ENCODE measurements at regions not wholly inside any gene's neighbourhood (a gene's known extent, or its start where the extent isn't known, plus 50 kb on each side); places are given as distances from the start of the nearest gene placed in this dataset.
"Not testable (repeated sequence)": the region's sequence is repeated elsewhere in the genome, so short reads cannot be mapped to it uniquely, and the experiment has no call there.

GRCh38 chr9:1909322-1909721, 105.8 kb upstream of the SMARCA2 start:
- intact Hi-C loops (cut with DNase I) = no loop called here
- ATAC-seq (ENCODE audit: poor library complexity) = no peak
- no peak for DNase-seq

GRCh38 chr9:1910269-1910811, 104.8 kb upstream of the SMARCA2 start:
- ATAC-seq (ENCODE audit: poor library complexity) (no peak), DNase-seq (no peak)
- intact Hi-C loops (cut with DNase I) = no loop called here

- ATAC-seq (ENCODE audit: poor library complexity) = no peak
- intact Hi-C loops (cut with DNase I) = no loop called here
- DNase-seq = no peak
Observed at GRCh38 chr9:1913631-1914330, 101.4 kb upstream of the SMARCA2 start.

- ATAC-seq (ENCODE audit: poor library complexity) = no peak
- no peak for DNase-seq
- intact Hi-C loops (cut with DNase I) = no loop called here
Observed at GRCh38 chr9:1916095-1916494, 99.1 kb upstream of the SMARCA2 start.

GRCh38 chr9:1916655-1917054, 98.5 kb upstream of the SMARCA2 start:
- intact Hi-C loops (cut with DNase I) = no loop called here
- no peak for DNase-seq
- no peak for ATAC-seq (ENCODE audit: poor library complexity)

- ATAC-seq (ENCODE audit: poor library complexity) = no peak
- no peak for DNase-seq
- intact Hi-C loops (cut with DNase I) = no loop called here
Observed at GRCh38 chr9:1917396-1917935, 97.7 kb upstream of the SMARCA2 start.

GRCh38 chr9:1918108-1918507, 97.0 kb upstream of the SMARCA2 start:
- intact Hi-C loops (cut with DNase I) = no loop called here
- no peak for ATAC-seq (ENCODE audit: poor library complexity)

GRCh38 chr9:1918622-1919021, 96.5 kb upstream of the SMARCA2 start:
- no peak for DNase-seq
- intact Hi-C loops (cut with DNase I) = no loop called here
- no peak for ATAC-seq (ENCODE audit: poor library complexity)

More at GRCh38 chr9:1918108-1918507, 97.0 kb upstream of the SMARCA2 start:
- DNase-seq = no peak

- no peak for DNase-seq
- intact Hi-C loops (cut with DNase I) = no loop called here
- no peak for ATAC-seq (ENCODE audit: poor library complexity)
Observed at GRCh38 chr9:1919229-1919628, 95.9 kb upstream of the SMARCA2 start.

GRCh38 chr9:1920386-1920785, 94.8 kb upstream of the SMARCA2 start:
- DNase-seq (no peak), ATAC-seq (ENCODE audit: poor library complexity) (no peak)
- intact Hi-C loops (cut with DNase I) = no loop called here

GRCh38 chr9:1922026-1922425, 93.1 kb upstream of the SMARCA2 start:
- ATAC-seq (ENCODE audit: poor library complexity) = no peak
- no peak for DNase-seq
- intact Hi-C loops (cut with DNase I) = no loop called here

GRCh38 chr9:1927546-1927945, 87.6 kb upstream of the SMARCA2 start:
- intact Hi-C loops (cut with DNase I) = no loop called here
- DNase-seq (no peak), ATAC-seq (ENCODE audit: poor library complexity) (no peak)

GRCh38 chr9:1929134-1929533, 86.0 kb upstream of the SMARCA2 start:
- no peak for ATAC-seq (ENCODE audit: poor library complexity)

GRCh38 chr9:1929722-1930244, 85.4 kb upstream of the SMARCA2 start:
- no peak for ATAC-seq (ENCODE audit: poor library complexity)
- no peak for DNase-seq
- intact Hi-C loops (cut with DNase I) = no loop called here

More at GRCh38 chr9:1929134-1929533, 86.0 kb upstream of the SMARCA2 start:
- intact Hi-C loops (cut with DNase I) = no loop called here
- no peak for DNase-seq

- ATAC-seq (ENCODE audit: poor library complexity); intact Hi-C loops (cut with DNase I); DNase-seq: not testable (repeated sequence)
Observed at GRCh38 chr9:1930245-1930736, 84.9 kb upstream of the SMARCA2 start.

- intact Hi-C loops (cut with DNase I) = no loop called here
- DNase-seq = no peak
- no peak for ATAC-seq (ENCODE audit: poor library complexity)
Observed at GRCh38 chr9:1938135-1938534, 77.0 kb upstream of the SMARCA2 start.

- ATAC-seq (ENCODE audit: poor library complexity) (no peak), DNase-seq (no peak)
- intact Hi-C loops (cut with DNase I) = no loop called here
Observed at GRCh38 chr9:1938675-1939170, 76.4 kb upstream of the SMARCA2 start.

GRCh38 chr9:1939466-1939865, 75.7 kb upstream of the SMARCA2 start:
- DNase-seq (no peak), ATAC-seq (ENCODE audit: poor library complexity) (no peak)
- intact Hi-C loops (cut with DNase I) = no loop called here

GRCh38 chr9:1939926-1940368, 75.2 kb upstream of the SMARCA2 start:
- intact Hi-C loops (cut with DNase I) = no loop called here
- ATAC-seq (ENCODE audit: poor library complexity) = no peak

GRCh38 chr9:1941989-1942388, 73.2 kb upstream of the SMARCA2 start:
- intact Hi-C loops (cut with DNase I) = no loop called here
- ATAC-seq (ENCODE audit: poor library complexity) (no peak), DNase-seq (no peak)

More at GRCh38 chr9:1939926-1940368, 75.2 kb upstream of the SMARCA2 start:
- DNase-seq = no peak
